GM12865 (cell line): ENCODE measurements at regions not wholly inside any gene's neighbourhood (a gene's known extent, or its start where the extent isn't known, plus 50 kb on each side); places are given as distances from the start of the nearest gene placed in this dataset.

Source experiments
- DNase-seq: peaks from one replicate; pipeline ENCODE4 v3.0.0; 2010; ENCODE audit warnings: low read depth
- H3K4me3 ChIP-seq: 2 replicates; pipeline ENCODE4 v1.5.1; 2011; ENCODE audit warnings: mild to moderate bottlenecking, low read depth, low read length, control low read depth
- TF ChIP-seq, protein P1 (sequence below): IDR thresholded peaks from 2 replicates; pipeline ENCODE4 v1.5.1; 2011; ENCODE audit warnings: low read length, control low read depth, low read depth, inconsistent platforms; ENCODE audit not compliant: insufficient read depth; ENCODE audit errors: missing control alignments

DNA sequence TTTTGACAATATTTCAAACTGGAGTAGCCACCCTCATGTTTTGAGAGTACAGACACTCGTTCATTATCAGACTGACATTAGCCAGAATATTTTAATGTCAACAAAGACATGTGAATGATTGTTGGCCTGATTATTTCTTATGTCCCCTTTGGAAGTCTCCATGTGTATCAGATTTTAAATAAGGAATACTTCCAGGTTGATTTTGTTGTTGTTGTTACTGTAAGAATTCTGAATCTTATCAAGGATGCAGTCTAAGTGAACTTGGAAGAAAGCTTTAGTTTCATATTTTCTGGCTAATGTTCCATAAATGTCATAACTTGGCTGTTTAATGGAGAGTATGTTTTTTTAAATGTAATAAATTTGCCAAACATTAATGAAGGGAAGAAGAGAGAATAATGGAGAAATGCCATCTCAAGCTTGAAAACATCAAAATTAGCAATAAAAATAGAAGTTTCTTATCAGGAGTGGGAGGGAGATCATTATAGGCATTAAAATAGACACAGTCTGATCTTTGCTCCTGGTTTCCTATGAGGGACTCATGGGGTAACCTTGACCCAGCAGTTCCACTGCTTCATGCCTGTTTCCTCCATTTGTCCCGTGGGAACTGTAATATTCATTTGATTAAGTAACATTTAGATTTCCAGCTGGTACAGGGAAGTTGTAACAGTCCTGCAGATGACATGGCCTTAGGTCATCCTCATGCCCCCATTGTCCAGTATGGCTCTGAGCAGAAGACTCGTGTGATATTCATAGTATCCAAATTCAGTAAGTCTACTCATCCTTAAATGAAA is 122.4 kb upstream of the KIAA1217 start:
- TF ChIP-seq, protein P1, sequence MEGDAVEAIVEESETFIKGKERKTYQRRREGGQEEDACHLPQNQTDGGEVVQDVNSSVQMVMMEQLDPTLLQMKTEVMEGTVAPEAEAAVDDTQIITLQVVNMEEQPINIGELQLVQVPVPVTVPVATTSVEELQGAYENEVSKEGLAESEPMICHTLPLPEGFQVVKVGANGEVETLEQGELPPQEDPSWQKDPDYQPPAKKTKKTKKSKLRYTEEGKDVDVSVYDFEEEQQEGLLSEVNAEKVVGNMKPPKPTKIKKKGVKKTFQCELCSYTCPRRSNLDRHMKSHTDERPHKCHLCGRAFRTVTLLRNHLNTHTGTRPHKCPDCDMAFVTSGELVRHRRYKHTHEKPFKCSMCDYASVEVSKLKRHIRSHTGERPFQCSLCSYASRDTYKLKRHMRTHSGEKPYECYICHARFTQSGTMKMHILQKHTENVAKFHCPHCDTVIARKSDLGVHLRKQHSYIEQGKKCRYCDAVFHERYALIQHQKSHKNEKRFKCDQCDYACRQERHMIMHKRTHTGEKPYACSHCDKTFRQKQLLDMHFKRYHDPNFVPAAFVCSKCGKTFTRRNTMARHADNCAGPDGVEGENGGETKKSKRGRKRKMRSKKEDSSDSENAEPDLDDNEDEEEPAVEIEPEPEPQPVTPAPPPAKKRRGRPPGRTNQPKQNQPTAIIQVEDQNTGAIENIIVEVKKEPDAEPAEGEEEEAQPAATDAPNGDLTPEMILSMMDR, result no peak
- no peak for DNase-seq
- no peak overlapping the region for H3K4me3 ChIP-seq

DNA sequence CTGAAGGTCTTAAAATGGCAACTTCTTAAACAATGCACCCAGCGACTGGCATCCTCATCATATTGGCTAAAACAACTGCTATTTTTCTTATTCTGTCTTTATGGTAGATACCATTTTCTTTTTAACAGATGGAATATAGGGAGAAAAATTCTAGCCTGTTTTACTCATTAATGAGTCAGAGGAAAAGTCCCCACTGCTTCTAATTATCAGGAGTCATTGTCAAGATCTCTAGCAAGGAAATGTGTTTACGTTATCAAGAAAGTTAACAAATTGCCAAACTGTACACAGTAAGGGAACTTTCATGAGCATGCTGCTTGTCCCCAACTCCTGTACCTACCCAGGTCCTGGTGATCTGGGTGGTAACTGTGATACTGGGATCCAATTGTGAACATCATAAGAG is 117.7 kb upstream of the KIAA1217 start:
- no peak overlapping the region for H3K4me3 ChIP-seq
- TF ChIP-seq, protein P1, result no peak
- no peak for DNase-seq

DNA sequence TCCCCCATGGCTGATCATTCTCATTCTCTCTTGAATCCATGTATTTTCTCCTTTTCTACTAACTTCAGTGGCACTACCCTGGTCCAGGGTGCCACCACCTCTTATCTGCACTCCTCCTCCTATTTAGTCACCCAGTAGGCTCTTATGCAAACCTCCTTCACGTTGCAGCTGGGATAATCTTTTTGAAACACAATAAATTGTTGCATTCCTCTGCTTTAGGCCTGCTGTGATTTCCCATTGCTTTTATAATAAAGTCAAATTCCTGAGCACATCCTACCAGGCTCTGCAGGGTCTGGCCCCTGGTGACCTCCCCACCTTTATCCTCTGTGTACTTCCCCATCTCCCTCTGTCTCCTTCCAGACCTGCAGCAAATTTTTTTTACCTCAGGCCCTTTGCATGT is 112.7 kb upstream of the KIAA1217 start:
- TF ChIP-seq, protein P1, result no peak
- no peak overlapping the region for H3K4me3 ChIP-seq
- no peak for DNase-seq

DNA sequence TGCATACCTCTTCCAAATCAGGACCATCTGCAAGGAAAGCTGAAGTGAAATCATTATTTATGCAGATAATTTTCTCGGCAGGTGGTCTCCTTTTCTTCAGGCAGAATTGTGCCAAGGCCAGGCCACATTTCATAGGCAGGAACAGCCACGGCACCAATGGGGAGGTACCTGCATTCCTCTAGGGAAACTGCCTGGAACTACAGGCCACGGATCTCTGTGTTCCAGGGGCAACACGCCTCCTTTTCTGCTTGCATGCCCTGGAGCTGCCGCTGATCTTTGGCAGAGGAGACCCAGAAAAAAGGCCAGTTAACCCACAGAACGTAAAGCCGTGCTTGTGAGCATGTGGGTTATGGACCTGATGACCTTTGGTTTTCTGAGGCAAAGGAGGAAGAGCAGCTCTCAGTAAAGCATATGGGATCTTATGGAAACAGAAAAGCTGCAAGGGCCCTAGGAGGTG is 111.2 kb upstream of the KIAA1217 start:
- DNase-seq, result no peak
- TF ChIP-seq, protein P1, result no peak
- H3K4me3 ChIP-seq, result no peak overlapping the region

DNA sequence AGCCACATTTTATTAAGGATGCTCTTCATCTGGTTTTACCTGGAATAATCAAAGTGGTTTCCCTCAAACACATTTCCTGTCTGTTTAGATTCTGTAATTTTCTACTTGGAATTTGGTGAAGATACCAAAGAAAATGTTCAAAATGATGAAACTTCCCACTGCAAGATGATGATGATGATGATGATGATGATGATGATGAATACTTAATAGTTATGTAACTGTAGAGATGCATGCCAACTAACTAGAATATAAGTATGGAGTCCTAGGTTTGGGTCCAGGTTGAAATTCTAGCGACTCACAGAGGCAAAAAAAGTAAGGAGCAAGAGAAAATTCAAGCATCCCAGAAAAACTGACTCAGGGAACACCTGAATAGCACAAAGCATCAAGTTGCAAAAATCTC is 104.0 kb upstream of the KIAA1217 start:
- DNase-seq, result no peak
- H3K4me3 ChIP-seq, result no peak overlapping the region
- TF ChIP-seq, protein P1, result no peak

DNA sequence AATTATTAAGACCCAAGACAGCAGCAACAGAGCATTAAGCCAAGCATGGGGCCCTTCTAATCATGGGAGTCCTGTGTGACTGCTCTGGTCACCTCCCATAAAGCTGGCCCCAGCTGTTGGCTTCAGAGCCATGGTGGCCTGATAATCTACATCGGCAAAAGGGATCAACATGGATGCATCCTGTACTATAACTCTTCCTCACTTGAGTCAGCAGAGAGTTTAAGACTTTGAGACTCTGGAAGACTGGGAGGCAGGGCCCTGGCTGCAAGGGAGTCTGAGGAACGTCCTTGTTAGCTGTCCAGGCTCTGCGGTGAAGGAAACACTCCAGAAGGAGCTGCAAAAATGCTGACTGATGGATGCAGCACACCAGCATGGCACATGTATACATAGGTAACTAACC is 95.0 kb upstream of the KIAA1217 start:
- DNase-seq, result no peak
- TF ChIP-seq, protein P1, result no peak
- no peak overlapping the region for H3K4me3 ChIP-seq

DNA sequence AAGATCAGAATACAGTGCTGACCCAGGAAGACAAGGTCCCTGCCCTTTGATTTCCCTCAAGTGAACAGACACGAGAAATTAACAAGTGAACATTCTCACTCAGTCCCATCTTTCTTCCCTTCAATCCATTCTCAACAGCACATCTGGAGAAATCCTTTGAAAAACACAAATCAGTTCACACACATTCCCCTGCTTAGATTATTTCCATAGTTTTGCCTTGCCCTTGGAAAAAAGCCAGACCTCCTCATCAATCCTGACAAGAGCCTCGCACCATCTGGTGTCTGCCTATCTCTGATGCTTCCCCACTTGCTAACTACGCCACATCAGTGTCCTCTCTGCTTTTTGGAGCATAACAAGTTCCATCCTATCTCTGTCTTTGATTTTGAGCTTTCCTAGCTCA is 94.4 kb upstream of the KIAA1217 start:
- H3K4me3 ChIP-seq, result no peak overlapping the region
- no peak for DNase-seq
- TF ChIP-seq, protein P1, result no peak
